MM.1S (cell line): ENCODE measurements at regions not wholly inside any gene's neighbourhood (a gene's known extent, or its start where the extent isn't known, plus 50 kb on each side); places are given as distances from the start of the nearest gene placed in this dataset.

Source experiments
- DNase-seq: peaks from one replicate; pipeline ENCODE4 v3.0.0-alpha.2; 2015
- H2AFZ ChIP-seq: fragments of 300-600 bp; sonication (generic); 2 replicates; pipeline ENCODE4 v1.6.0; 2016; ENCODE audit warnings: antibody characterized with exemption, low read length
- H3F3A ChIP-seq: fragments of 300-600 bp; sonication (generic); 2 replicates; pipeline ENCODE4 v1.6.1; 2016; ENCODE audit warnings: mild to moderate bottlenecking, antibody characterized with exemption, low read length, moderate library complexity, mixed read lengths; ENCODE audit not compliant: insufficient read depth
- H3K27ac ChIP-seq: fragments of 300-600 bp; sonication (generic); 2 replicates; pipeline ENCODE4 v1.5.1; 2016; ENCODE audit warnings: mild to moderate bottlenecking, low read length
- H3K27me3 ChIP-seq: fragments of 300-600 bp; sonication (generic); replicated peaks from 2 replicates; pipeline ENCODE4 v1.6.0; 2016; ENCODE audit warnings: low read length; ENCODE audit not compliant: insufficient read depth
- H3K36me3 ChIP-seq: fragments of 300-600 bp; sonication (generic); replicated peaks from 2 replicates; pipeline ENCODE4 v1.6.1; 2016; ENCODE audit warnings: mild to moderate bottlenecking, low read length, mixed read lengths; ENCODE audit not compliant: insufficient read depth
- H3K4me1 ChIP-seq: fragments of 300-600 bp; sonication (generic); 2 replicates; pipeline ENCODE4 v1.6.1; 2016; ENCODE audit warnings: low read length, mixed read lengths
- H3K4me2 ChIP-seq: fragments of 300-600 bp; sonication (generic); 2 replicates; pipeline ENCODE4 v1.6.0; 2016; ENCODE audit warnings: low read depth, low read length
- H3K4me3 ChIP-seq: fragments of 300-600 bp; sonication (generic); 2 replicates; pipeline ENCODE4 v1.5.1; 2016; ENCODE audit warnings: low read length, mixed read lengths
- H3K79me2 ChIP-seq: fragments of 300-600 bp; sonication (generic); 2 replicates; pipeline ENCODE4 v1.6.1; 2016; ENCODE audit warnings: mixed run types, low read length, mixed read lengths
- H3K9ac ChIP-seq: fragments of 300-600 bp; sonication (generic); 2 replicates; pipeline ENCODE4 v1.6.1; 2016; ENCODE audit warnings: low read length, mixed read lengths
- H3K9me2 ChIP-seq: fragments of 300-600 bp; sonication (generic); replicated peaks from 2 replicates; pipeline ENCODE4 v1.6.1; 2016; ENCODE audit warnings: mild to moderate bottlenecking, low read length, mixed read lengths; ENCODE audit not compliant: insufficient read depth
- H3K9me3 ChIP-seq: fragments of 300-600 bp; sonication (generic); replicated peaks from 2 replicates; pipeline ENCODE4 v1.6.1; 2016; ENCODE audit warnings: mild to moderate bottlenecking, low read length, mixed read lengths; ENCODE audit not compliant: insufficient read depth
- H4K20me1 ChIP-seq: fragments of 300-600 bp; sonication (generic); 2 replicates; pipeline ENCODE4 v1.6.1; 2016; ENCODE audit warnings: mild to moderate bottlenecking, low read length, moderate library complexity, mixed read lengths; ENCODE audit not compliant: insufficient read depth
- CTCF ChIP-seq: fragments of 300-600 bp; sonication (generic); IDR thresholded peaks from 2 replicates; pipeline ENCODE4 v1.5.1; 2016; ENCODE audit warnings: antibody characterized with exemption, low read length, mixed read lengths
- EZH2 ChIP-seq: fragments of 300-600 bp; sonication (generic); optimal IDR thresholded peaks from 2 replicates; pipeline ENCODE3; 2017; ENCODE audit warnings: low read depth, mild to moderate bottlenecking, antibody characterized with exemption, low read length, mixed read lengths
- EZH2phosphoT487 ChIP-seq: fragments of 300-600 bp; sonication (generic); IDR thresholded peaks from 2 replicates; pipeline ENCODE4 v1.6.1; 2018; ENCODE audit warnings: antibody characterized with exemption, low read length

- Histone ChIP-seq H3K27me3 (peaks cover 7% of the 10 kb centered on the region), H3K4me1 (no peaks in the 10 kb centered on the region), H3K27ac (no peak overlapping the region), H3F3A (no peaks in the 10 kb centered on the region), H2AFZ (no peak overlapping the region), H3K9me2 (no peaks in the 10 kb centered on the region), H3K4me2 (no peak overlapping the region), H4K20me1 (no peaks in the 10 kb centered on the region), H3K4me3 (no peak overlapping the region), H3K36me3 (no peaks in the 10 kb centered on the region), H3K9ac (no peak overlapping the region), H3K79me2 (no peaks in the 10 kb centered on the region), H3K9me3 (no peaks in the 10 kb centered on the region)
- DNase-seq, result no peak
- no peak for TF ChIP-seq EZH2phosphoT487
- no peak for TF ChIP-seq EZH2
- TF ChIP-seq CTCF, result no peak
These were observed 92.3 kb downstream of the HTR5A start for GRCh38 chr7:155162422-155162821.

- TF ChIP-seq CTCF, result no peak
- no peak for TF ChIP-seq EZH2phosphoT487
- no peak for TF ChIP-seq EZH2
- Histone ChIP-seq H3K27ac (no peak overlapping the region), H3K9me3 (no peaks in the 10 kb centered on the region), H3K9me2 (no peaks in the 10 kb centered on the region), H3K79me2 (no peaks in the 10 kb centered on the region), H3K9ac (no peak overlapping the region), H3K27me3 (peaks cover 7% of the 10 kb centered on the region), H4K20me1 (no peaks in the 10 kb centered on the region), H2AFZ (no peak overlapping the region), H3K4me2 (no peak overlapping the region), H3K4me3 (no peak overlapping the region), H3K4me1 (no peaks in the 10 kb centered on the region), H3K36me3 (no peaks in the 10 kb centered on the region), H3F3A (no peaks in the 10 kb centered on the region)
- no peak for DNase-seq
These were observed 93.6 kb downstream of the HTR5A start for GRCh38 chr7:155163696-155164095.

- H3K9me2 ChIP-seq, result no peaks in the 10 kb centered on the region
- H3K9ac ChIP-seq, result no peak overlapping the region
- no peaks in the 10 kb centered on the region for H3K36me3 ChIP-seq
- no peaks in the 10 kb centered on the region for H3K9me3 ChIP-seq
- H4K20me1 ChIP-seq, result no peaks in the 10 kb centered on the region
- H3K4me1 ChIP-seq, result no peaks in the 10 kb centered on the region
- no peak for DNase-seq
- peaks cover 12% of the 10 kb centered on the region for H3K27me3 ChIP-seq
- H2AFZ ChIP-seq, result no peak overlapping the region
- no peak overlapping the region for H3K27ac ChIP-seq
- H3F3A ChIP-seq, result no peaks in the 10 kb centered on the region
- H3K4me2 ChIP-seq, result no peak overlapping the region
- TF ChIP-seq CTCF (no peak), EZH2 (no peak), EZH2phosphoT487 (no peak)
- H3K4me3 ChIP-seq, result no peak overlapping the region
- H3K79me2 ChIP-seq, result no peaks in the 10 kb centered on the region
These were observed 94.2 kb downstream of the HTR5A start for GRCh38 chr7:155164316-155164715.
